ENCODE measurements at regions not wholly inside any gene's neighbourhood (a gene's known extent, or its start where the extent isn't known, plus 50 kb on each side); places are given as distances from the start of the nearest gene placed in this dataset.

DNA sequence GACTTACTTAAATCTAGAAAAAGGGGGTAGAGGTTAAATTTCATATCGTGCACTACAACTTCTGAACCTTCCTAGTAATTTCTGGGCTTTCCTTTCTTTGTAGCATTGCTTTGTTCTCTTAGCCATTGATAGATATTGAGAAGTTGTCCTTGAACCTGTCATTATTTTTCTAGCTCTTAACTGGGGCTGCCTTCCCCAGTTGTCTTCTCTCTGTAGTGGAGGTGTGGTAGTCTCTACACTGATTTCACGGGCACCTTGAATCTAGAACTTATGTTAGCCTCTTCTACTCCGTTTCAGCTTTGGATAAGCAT lies 504.0 kb downstream of the PCNX1 start:
- WGBS = 98% methylated on average over 3 of the region's 3 CpGs
- TF ChIP-seq, protein P1, sequence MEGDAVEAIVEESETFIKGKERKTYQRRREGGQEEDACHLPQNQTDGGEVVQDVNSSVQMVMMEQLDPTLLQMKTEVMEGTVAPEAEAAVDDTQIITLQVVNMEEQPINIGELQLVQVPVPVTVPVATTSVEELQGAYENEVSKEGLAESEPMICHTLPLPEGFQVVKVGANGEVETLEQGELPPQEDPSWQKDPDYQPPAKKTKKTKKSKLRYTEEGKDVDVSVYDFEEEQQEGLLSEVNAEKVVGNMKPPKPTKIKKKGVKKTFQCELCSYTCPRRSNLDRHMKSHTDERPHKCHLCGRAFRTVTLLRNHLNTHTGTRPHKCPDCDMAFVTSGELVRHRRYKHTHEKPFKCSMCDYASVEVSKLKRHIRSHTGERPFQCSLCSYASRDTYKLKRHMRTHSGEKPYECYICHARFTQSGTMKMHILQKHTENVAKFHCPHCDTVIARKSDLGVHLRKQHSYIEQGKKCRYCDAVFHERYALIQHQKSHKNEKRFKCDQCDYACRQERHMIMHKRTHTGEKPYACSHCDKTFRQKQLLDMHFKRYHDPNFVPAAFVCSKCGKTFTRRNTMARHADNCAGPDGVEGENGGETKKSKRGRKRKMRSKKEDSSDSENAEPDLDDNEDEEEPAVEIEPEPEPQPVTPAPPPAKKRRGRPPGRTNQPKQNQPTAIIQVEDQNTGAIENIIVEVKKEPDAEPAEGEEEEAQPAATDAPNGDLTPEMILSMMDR (IDR thresholded peaks at IDR 0.05) = no peak
- TF ChIP-seq POLR2AphosphoS5 (IDR thresholded peaks at IDR 0.05) (no peak), POLR2A (IDR thresholded peaks at IDR 0.05; ENCODE audit: low read depth) (no peak), EP300 (IDR thresholded peaks at IDR 0.05) (no peak)

DNA sequence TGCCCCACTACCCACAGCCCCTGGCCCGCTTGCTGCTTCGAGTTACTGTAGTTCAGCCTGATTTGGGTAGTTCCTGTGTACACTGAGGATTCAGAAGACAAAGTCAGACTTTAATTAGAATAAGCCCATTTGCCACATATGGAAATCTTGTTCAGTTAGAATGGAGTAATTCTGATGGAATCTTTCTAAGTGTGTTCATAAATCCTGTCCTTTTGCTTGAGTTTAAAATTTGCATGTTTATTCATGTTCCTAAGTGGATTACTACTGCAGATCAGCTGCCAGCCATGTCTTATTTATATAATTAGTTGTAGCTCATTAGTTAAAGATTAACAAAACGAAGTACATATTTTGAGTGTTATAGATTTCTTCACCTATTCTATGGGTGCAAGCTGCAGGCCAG lies 504.5 kb downstream of the PCNX1 start:
- Histone ChIP-seq H3K9me3 (no peaks in the 10 kb centered on the region), H3K27me3 (no peaks in the 10 kb centered on the region), H3K27ac (replicated peaks in 1 of 4) (no peak overlapping the region), H3K4me3 (no peak overlapping the region), H3K4me1 (peaks cover 0 to 57% (median 41%) of the 10 kb centered on the region in 4 donors), H3K36me3 (no peaks in the 10 kb centered on the region)
- 93% methylated on average over 3 of the region's 3 CpGs for WGBS
- TF ChIP-seq, protein P1 (IDR thresholded peaks at IDR 0.05) = no peak
- TF ChIP-seq EP300 (IDR thresholded peaks at IDR 0.05) (no peak), POLR2AphosphoS5 (IDR thresholded peaks at IDR 0.05) (no peak), POLR2A (IDR thresholded peaks at IDR 0.05; ENCODE audit: low read depth) (no peak)
- intact Hi-C loops (cut with DNase I) = loop anchor here (10.0 kb wide), 1 partner anchor 67 kb away; no protein-coding TSS in a partner anchor
- no peak for DNase-seq (ENCODE audit: extremely low spot score)

More for the DNA sequence above, 504.0 kb downstream of the PCNX1 start:
- Histone ChIP-seq H3K4me3 (no peak overlapping the region), H3K9me3 (no peaks in the 10 kb centered on the region), H3K27me3 (no peaks in the 10 kb centered on the region), H3K36me3 (no peaks in the 10 kb centered on the region), H3K4me1 (peaks cover 0 to 57% (median 41%) of the 10 kb centered on the region in 4 donors), H3K27ac (replicated peaks in 1 of 4) (no peak overlapping the region)
- no peak for DNase-seq (ENCODE audit: extremely low spot score)
- intact Hi-C loops (cut with DNase I) = loop anchor here (10.0 kb wide), 1 partner anchor 66 kb away; no protein-coding TSS in a partner anchor

DNA sequence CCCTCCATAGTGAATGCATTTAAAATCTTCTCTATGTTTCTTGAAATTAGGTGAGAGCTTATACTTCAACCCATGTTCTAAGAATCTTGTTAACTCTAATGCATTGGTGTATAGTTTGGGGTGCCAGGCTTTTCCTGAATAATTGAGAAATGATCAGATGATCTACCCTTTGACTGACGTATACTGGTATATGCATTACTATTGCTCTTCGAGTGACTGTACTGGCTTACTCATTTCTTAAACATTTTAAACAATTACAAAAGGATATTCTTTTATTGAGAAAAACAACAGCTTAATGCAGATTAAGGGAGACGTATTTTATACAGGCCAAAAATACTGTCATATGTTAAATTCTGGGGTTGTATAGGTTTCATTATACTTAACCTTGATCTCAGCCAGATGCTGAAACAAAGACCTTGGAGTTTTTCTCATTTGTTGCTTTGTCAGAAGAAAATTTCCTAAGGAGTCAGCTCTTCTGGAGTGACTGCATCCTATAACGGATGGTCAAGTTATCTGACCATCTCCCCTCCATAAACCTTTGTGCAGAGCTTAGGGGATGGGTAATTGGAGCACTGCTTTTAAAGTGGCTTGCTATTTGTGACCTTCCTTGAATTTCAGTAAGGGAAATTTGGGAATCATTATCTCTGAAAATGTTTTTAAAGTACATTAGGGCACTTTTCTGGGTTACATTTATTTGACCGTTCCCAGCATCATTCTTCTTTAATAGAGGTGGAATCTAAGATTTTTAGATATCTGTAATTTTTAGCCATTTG lies 507.6 kb downstream of the PCNX1 start:
- Histone ChIP-seq H3K36me3 (no peaks in the 10 kb centered on the region), H3K4me3 (no peak overlapping the region), H3K27me3 (no peaks in the 10 kb centered on the region), H3K27ac (replicated peaks in 1 of 4) (no peak overlapping the region), H3K9me3 (no peaks in the 10 kb centered on the region), H3K4me1 (peaks cover 0 to 41% (median 34%) of the 10 kb centered on the region in 4 donors)
- 68% methylated on average over 5 of the region's 5 CpGs for WGBS
- intact Hi-C loops (cut with DNase I) = loop anchor here (10.0 kb wide), 1 partner anchor 70 kb away; no protein-coding TSS in a partner anchor
- DNase-seq (ENCODE audit: extremely low spot score) = no peak
- no peak for TF ChIP-seq POLR2AphosphoS5 (IDR thresholded peaks at IDR 0.05)
- no peak for TF ChIP-seq POLR2A (IDR thresholded peaks at IDR 0.05; ENCODE audit: low read depth)
- no peak for TF ChIP-seq EP300 (IDR thresholded peaks at IDR 0.05)
- TF ChIP-seq, protein P1 (IDR thresholded peaks at IDR 0.05) = no peak

DNA sequence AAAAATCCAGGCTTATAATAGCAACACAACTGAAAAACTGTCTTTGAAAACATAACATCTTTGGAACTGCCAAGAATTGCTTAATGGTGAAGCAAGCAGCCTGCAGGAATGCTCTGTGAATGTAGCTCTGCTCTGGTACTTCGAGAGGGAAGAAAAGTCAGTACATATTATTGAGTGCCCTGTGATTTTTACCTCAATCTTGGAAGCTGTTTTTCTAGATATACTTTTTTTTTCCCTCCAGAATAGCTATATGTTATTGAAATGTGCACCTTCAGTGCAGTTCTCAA lies 508.1 kb downstream of the PCNX1 start:
- 33% methylated on average over 1 of the region's 1 CpG for WGBS
- Histone ChIP-seq H3K9me3 (no peaks in the 10 kb centered on the region), H3K36me3 (no peaks in the 10 kb centered on the region), H3K27ac (replicated peaks in 1 of 4) (no peak overlapping the region), H3K4me3 (no peak overlapping the region), H3K4me1 (peaks cover 0 to 36% (median 29%) of the 10 kb centered on the region in 4 donors), H3K27me3 (no peaks in the 10 kb centered on the region)
- intact Hi-C loops (cut with DNase I) = loop anchor here (10.0 kb wide), 1 partner anchor 71 kb away; no protein-coding TSS in a partner anchor
- no peak for TF ChIP-seq EP300 (IDR thresholded peaks at IDR 0.05)
- no peak for TF ChIP-seq POLR2AphosphoS5 (IDR thresholded peaks at IDR 0.05)
- TF ChIP-seq POLR2A (IDR thresholded peaks at IDR 0.05; ENCODE audit: low read depth) = no peak
- TF ChIP-seq, protein P1 (IDR thresholded peaks at IDR 0.05) = no peak
- DNase-seq (ENCODE audit: extremely low spot score) = no peak

Data from esophagus muscularis mucosa (tissue), 4 donors.